Amniotic epithelial cell (primary cell): ENCODE measurements at regions not wholly inside any gene's neighbourhood (a gene's known extent, or its start where the extent isn't known, plus 50 kb on each side); places are given as distances from the start of the nearest gene placed in this dataset.
"Not testable (repeated sequence)": the region's sequence is repeated elsewhere in the genome, so short reads cannot be mapped to it uniquely, and the experiment has no call there.

Experiments
- DNase-seq: peaks from one replicate; pipeline ENCODE4 v3.0.0-alpha.2; 2010; ENCODE audit warnings: low read depth

DNA sequence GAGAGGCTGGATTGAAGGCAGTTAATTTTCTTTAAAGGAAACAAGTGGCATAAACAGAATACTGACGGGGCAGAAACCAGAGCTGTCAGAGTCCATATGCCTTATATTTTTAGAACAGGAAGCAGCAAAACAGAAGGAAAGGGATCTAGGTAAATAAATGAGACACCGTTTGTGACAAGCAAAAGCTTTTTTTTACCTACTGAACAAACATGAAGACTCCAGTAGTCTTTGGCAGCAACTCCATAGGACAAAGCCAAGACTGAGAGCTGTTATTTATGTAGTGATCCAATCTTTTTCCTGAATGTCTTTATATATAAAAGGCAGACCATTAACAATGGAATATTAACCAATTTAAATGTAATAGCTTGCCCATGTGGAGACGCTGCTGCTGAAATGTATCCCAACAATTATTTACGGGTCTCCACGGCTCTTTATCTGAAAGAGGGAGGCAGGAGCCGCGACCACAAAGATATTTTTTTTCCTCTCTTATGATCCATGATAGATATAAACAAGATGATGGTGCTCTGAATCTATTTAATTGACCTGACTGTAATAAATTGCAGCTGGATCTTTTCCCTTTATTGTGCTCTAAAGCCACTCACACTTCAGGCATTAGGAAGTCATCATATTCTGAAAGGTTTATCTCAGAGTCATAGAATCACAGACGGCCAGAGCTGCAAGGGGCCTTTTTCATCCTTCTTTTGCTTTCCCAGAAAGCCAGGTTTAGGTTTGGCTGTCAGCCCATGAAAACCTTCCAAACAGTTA lies 687.8 kb downstream of the EFNB2 start:
- peak; percentile 26 for DNase-seq

DNA sequence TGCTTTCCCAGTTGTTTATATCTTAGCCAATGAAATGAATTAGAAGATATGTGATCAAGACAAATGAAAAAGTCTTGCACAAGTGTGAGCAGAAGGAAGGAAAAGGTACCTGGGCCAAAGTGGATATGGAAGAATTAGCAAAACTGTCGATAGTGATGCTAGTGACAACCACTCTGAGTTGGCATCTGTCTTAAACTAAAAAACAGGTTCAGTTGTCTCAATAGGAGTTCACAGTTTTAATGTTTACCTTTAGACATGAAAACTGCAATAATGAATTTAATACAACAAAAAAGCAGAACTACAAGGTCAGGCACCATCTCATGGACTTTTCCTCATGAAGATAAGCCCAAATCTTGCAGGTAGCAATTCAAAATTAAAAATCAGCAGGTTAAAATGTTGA lies 688.5 kb downstream of the EFNB2 start:
- DNase-seq = no peak

DNA sequence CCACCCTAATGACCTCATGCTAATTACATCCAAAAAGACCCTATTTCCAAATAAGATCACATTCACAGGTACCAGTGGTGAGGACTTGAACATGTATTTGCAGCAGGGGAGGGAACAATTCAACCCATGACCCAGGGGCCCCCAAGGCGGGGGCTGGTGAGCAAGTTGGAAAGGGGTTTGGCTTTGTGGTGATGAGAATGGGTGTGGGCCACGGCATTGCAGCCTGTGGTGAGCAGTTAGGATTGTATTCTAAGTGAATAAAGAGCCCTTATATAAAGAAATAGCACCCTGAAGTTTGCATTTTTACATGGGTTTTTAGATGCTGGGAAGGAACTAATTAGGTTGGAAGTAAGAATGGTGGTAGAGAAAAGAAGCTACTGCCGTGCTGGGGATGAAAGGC lies 694.2 kb downstream of the EFNB2 start:
- no peak for DNase-seq

GRCh38 chr13:105838231-105838630 lies 697.2 kb downstream of the EFNB2 start:
- DNase-seq = no peak

- DNase-seq = not testable (repeated sequence)
Measured at GRCh38 chr13:105837295-105837694, 698.2 kb downstream of the EFNB2 start.

- no peak for DNase-seq
Measured at GRCh38 chr13:105830821-105831220, 704.6 kb downstream of the EFNB2 start.

GRCh38 chr13:105827111-105827809 lies 708.2 kb downstream of the EFNB2 start:
- no peak for DNase-seq

DNA sequence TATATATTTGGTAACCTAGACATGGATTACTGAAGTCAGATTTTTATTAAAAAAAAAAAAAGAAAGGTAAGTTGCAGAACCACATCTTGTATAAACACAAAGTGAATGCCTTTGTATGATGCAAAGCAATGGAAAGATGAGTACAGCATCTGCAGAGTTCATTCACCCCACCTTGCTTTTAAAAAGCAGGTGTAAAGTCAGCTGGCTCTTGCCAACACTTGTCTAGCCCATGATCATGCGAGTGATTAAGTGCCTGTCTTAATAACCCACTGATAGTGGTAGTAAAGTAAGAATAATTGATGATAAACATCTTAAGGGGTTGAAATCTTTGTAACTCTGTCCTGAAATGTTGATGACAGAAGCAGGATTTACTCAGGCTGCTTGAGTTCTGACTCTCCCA lies 710.4 kb downstream of the EFNB2 start:
- peak; percentile 6 for DNase-seq

- DNase-seq = no peak
Measured at GRCh38 chr13:105821337-105821736, 714.1 kb downstream of the EFNB2 start.

DNA sequence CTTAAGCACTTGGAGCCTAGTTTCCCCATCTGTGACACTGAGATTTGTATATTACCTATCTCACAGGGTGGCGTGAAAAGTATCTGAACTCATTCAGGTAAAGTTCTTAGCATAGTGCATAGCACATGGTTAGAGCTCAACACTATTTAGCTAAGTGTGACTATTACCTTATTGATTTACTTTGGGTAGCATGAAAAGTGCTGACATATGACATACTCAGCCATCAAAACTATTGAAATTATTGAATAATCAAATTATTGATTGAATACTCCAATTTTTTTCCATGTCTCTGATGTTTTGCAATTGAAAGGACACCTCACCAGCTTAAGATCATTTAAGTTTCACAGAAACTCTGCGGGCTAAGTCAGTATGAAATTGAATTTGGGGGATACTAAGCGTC lies 715.0 kb downstream of the EFNB2 start:
- DNase-seq = no peak

DNA sequence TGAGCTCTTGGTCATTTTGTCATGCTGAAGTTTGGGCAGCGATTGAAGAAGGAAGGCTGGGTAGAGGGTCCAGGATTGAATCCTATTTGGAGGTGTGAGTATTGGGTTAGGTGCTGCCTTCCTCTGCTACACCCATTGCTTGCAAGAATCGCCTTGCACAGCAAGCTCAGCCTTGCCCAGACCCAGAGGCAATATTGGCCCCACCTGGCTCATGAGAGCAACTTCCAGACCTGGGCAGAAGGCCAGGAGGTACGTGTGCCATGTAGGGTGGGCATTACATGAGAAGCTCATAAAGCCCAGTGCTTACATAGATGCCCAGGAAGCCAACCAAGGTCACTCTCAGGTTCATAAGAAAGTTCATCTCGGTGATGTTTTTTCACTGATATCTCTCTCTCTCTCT lies 718.0 kb downstream of the EFNB2 start:
- DNase-seq = no peak

GRCh38 chr13:105816994-105817393 lies 718.5 kb downstream of the EFNB2 start:
- DNase-seq = no peak

DNA sequence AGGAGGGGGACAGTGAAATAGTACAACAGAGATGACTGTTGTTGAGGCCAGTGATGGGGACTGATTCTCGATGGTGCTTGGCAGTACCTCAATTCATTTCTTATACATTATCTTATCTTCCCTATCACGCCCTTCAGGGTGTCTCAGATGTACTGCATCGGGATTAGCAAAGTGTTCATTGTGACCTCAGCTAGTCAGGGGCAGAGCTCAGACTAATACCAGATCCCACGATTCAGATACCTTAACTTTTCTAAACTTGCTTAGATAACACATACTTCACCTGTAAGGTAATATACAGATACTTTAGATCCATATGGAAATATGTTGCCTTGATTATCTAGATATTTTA lies 720.6 kb downstream of the EFNB2 start:
- no peak for DNase-seq

GRCh38 chr13:105814219-105814901 lies 721.1 kb downstream of the EFNB2 start:
- DNase-seq = peak; percentile 30

DNA sequence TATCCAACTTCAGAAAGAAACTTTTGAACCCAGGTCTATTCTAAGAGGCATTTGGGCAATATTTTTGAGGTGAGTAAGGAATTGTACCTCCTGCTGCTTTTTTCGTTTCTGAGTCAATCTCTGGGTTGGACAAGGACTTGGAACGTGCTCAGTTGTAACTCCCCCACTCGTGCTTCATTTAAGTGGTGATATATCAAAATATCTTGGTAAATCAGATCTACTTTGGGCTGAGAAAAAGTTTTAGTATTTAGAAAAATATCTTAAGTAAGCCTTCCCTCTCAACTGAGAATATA lies 728.9 kb downstream of the EFNB2 start:
- peak; percentile 51 for DNase-seq

- no peak for DNase-seq
Measured at GRCh38 chr13:105805892-105806627, 729.4 kb downstream of the EFNB2 start.

- DNase-seq = peak; percentile 58
Measured at GRCh38 chr13:105804561-105805190, 730.8 kb downstream of the EFNB2 start.

DNA sequence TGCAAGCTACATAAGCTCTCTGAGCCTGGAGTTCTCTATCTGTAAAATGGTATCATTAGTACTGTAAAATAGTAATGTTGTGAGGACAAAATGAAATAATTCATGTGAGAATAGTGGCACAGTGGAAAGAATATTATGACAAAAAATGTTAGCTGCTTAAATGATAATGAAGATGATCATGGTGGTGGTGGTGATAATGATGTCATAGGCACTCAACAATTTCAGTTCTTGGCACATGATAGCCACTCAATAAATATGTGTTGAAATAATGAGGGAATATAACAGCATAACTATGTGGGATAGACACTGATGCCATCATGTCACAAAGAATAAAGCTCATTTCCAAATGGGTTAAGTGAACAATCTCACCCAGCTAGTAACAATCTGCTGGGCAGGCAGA lies 736.3 kb downstream of the EFNB2 start:
- no peak for DNase-seq

DNA sequence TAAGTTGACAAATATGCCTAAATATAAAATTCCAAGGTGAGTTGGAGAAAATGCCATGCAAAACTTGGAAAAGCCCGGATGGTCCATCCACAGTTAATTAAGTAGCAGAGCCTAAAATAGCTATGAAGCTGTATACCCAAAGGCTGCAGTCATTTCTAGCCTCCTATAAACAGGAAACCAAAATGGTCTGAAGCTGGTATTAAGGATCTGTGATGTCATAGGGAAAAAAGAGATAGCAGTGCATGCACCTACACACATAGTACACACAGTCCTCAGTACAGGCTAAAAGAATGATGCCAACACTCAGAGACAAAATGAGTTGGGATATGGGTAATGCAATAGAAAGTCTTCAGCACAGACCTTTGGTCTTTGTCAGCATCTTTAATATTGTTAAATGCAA lies 736.9 kb downstream of the EFNB2 start:
- DNase-seq = no peak

DNA sequence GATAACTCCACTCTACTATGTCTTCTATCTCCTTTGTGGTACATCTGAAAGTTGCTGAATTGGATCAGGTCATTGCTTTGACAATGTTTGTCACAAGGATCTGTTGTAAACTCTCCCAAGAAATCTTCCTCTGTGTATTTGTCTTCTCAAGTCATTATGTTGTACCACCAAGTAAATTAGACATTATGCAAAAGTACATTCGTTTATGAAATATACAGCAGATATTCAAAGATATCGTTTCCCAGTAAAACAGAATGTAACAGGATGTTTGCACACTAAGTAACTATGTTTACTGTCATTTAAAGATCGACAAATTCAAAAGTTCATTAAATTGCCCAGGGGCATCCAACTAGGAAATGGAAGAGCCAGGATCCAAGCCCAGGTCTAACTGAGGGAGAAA lies 739.4 kb downstream of the EFNB2 start:
- no peak for DNase-seq

GRCh38 chr13:105790923-105791322 lies 744.5 kb downstream of the EFNB2 start:
- no peak for DNase-seq

- DNase-seq = no peak
Measured at GRCh38 chr13:105788530-105788929, 746.9 kb downstream of the EFNB2 start.
